Gastrocnemius medialis (tissue), 4 donors: ENCODE measurements at regions not wholly inside any gene's neighbourhood (a gene's known extent, or its start where the extent isn't known, plus 50 kb on each side); places are given as distances from the start of the nearest gene placed in this dataset.

Experiments used
- POLR2A ChIP-seq, 2 donors: fragments of 450-650 bp; IDR thresholded peaks; one replicate each; pipeline ENCODE4 v1.6.1; 2017; ENCODE audit warnings: antibody characterized with exemption in 2 of 2, mild to moderate bottlenecking in 2 of 2, moderate library complexity in 2 of 2
- TF ChIP-seq, protein P1 (sequence below), 5 experiments: fragments of 450-650 bp in 3 of 5; fragments of 200-600 bp in 2 of 5; sonication (generic) in 2 of 5; IDR thresholded peaks in 4 of 5; conservative IDR thresholded peaks in 1 of 5; 1 replicate in 4 of 5; 2 replicates in 1 of 5; pipeline ENCODE4 v1.5.1; 2016 to 2019; ENCODE audit warnings: antibody characterized with exemption in 5 of 5, mild to moderate bottlenecking in 3 of 5, moderate library complexity in 3 of 5

DNA sequence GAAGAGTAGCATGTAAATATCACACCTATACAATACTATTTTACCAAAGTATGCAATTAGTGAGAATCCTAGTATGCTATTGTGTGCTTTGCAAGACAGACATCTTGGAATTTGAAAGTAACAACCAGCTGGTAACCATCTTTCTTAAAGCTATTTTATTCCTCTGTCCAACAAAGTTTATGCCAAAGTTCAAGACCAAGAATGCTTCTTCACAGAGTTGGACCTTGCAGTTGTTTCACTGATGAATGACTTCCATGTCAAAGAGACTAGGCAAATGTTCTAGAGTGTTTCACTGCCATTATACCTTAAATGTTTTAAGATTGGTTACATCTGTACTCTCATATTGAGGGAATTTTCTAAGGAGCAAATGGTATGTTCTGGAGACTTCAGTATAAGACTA lies 215.2 kb upstream of the CRIM1 start:
- TF ChIP-seq, protein P1, sequence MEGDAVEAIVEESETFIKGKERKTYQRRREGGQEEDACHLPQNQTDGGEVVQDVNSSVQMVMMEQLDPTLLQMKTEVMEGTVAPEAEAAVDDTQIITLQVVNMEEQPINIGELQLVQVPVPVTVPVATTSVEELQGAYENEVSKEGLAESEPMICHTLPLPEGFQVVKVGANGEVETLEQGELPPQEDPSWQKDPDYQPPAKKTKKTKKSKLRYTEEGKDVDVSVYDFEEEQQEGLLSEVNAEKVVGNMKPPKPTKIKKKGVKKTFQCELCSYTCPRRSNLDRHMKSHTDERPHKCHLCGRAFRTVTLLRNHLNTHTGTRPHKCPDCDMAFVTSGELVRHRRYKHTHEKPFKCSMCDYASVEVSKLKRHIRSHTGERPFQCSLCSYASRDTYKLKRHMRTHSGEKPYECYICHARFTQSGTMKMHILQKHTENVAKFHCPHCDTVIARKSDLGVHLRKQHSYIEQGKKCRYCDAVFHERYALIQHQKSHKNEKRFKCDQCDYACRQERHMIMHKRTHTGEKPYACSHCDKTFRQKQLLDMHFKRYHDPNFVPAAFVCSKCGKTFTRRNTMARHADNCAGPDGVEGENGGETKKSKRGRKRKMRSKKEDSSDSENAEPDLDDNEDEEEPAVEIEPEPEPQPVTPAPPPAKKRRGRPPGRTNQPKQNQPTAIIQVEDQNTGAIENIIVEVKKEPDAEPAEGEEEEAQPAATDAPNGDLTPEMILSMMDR (IDR thresholded peaks at IDR 0.05 in 4 of 5, conservative IDR thresholded peaks at IDR 0.05 in 1 of 5): no peak
- TF ChIP-seq POLR2A (IDR thresholded peaks at IDR 0.05): no peak
